Cardiac muscle cell (in vitro differentiated cells and primary cell): ENCODE measurements at regions not wholly inside any gene's neighbourhood (a gene's known extent, or its start where the extent isn't known, plus 50 kb on each side); places are given as distances from the start of the nearest gene placed in this dataset.
A peak's percentile ranks its signal among the peaks of the same experiment; 100 is the strongest.

Source experiments
- DNase-seq, 2 donors: peaks; one replicate each; pipeline versions ENCODE4 v3.0.0 to v3.0.0-alpha.2; 2010 to 2017; ENCODE audit warnings: low read depth in 1 of 2, low spot score in 1 of 2
- H3K27ac ChIP-seq: fragments of 200-600 bp; sonication (generic); 2 replicates; pipeline ENCODE4 v1.5.1; 2016
- H3K27me3 ChIP-seq: fragments of 200-600 bp; sonication (generic); 2 replicates; pipeline ENCODE4 v1.6.0; 2016; ENCODE audit warnings: control low read depth
- H3K36me3 ChIP-seq: fragments of 200-600 bp; sonication (generic); 2 replicates; pipeline ENCODE4 v1.5.1; 2016; ENCODE audit warnings: control low read depth
- H3K4me1 ChIP-seq: fragments of 200-600 bp; sonication (generic); 2 replicates; pipeline ENCODE4 v1.8.1; 2017; ENCODE audit warnings: low read depth, mild to moderate bottlenecking, mixed run types
- H3K4me3 ChIP-seq: fragments of 200-600 bp; sonication (generic); 2 replicates; pipeline ENCODE4 v1.5.1; 2016; ENCODE audit warnings: mild to moderate bottlenecking
- H3K9me3 ChIP-seq: fragments of 200-600 bp; sonication (generic); 2 replicates; pipeline ENCODE4 v1.5.1; 2017; ENCODE audit warnings: low read depth, mild to moderate bottlenecking, control low read depth
- TF ChIP-seq, protein P1 (sequence below): IDR thresholded peaks from 2 replicates; pipeline ENCODE4 v1.5.1; 2012; ENCODE audit warnings: low read depth, mild to moderate bottlenecking, low read length

DNA sequence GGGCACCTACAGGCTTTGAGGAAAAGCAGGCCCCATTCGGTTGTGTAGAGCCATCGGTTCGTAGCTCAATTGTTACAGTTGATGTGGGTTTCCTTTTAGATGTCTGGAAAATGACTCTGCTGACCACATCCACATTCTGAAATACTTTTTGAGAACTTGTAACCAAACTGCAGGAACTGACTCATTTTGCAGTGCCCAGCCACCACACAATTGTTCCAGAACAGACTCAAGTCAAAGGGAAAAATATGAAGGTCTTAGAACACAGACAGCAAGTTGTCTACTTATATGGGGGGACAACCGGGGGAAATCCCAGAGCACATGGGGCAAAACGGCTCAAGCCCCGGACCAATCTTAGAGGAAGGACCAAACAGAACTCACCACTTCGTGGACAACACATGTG, 557.6 kb upstream of the DIPK2B start:
- no peaks in the 10 kb centered on the region for H3K9me3 ChIP-seq
- H3K36me3 ChIP-seq, result no peaks in the 10 kb centered on the region
- no peak overlapping the region for H3K27ac ChIP-seq
- H3K4me1 ChIP-seq, result no peaks in the 10 kb centered on the region
- DNase-seq, result peak in 1 of 2 donors; percentile 86
- no peak overlapping the region for H3K4me3 ChIP-seq
- TF ChIP-seq, protein P1, sequence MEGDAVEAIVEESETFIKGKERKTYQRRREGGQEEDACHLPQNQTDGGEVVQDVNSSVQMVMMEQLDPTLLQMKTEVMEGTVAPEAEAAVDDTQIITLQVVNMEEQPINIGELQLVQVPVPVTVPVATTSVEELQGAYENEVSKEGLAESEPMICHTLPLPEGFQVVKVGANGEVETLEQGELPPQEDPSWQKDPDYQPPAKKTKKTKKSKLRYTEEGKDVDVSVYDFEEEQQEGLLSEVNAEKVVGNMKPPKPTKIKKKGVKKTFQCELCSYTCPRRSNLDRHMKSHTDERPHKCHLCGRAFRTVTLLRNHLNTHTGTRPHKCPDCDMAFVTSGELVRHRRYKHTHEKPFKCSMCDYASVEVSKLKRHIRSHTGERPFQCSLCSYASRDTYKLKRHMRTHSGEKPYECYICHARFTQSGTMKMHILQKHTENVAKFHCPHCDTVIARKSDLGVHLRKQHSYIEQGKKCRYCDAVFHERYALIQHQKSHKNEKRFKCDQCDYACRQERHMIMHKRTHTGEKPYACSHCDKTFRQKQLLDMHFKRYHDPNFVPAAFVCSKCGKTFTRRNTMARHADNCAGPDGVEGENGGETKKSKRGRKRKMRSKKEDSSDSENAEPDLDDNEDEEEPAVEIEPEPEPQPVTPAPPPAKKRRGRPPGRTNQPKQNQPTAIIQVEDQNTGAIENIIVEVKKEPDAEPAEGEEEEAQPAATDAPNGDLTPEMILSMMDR, result no peak
- H3K27me3 ChIP-seq, result no peaks in the 10 kb centered on the region

DNA sequence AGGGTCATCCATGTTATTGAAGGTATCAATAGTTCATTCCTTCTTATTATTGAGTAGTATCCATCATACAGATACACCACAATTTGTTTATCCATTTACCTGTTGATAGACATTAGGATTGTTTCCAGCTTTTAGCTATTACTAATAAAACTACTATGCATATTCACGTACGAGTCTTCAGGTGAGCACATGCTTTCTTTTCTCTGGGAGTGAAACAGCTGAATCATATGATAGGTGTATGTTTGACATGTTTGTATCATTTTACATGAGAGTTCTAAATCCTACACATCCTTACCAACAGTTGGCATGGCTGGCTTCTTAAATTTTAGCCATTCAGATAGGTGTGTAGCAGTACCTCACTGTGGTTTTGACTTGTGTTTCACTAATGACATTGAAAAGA, 556.6 kb upstream of the DIPK2B start:
- no peak for DNase-seq
- Histone ChIP-seq H3K36me3 (no peaks in the 10 kb centered on the region), H3K27ac (no peak overlapping the region), H3K4me1 (no peaks in the 10 kb centered on the region), H3K27me3 (no peaks in the 10 kb centered on the region), H3K4me3 (no peak overlapping the region), H3K9me3 (no peaks in the 10 kb centered on the region)
- TF ChIP-seq, protein P1, result no peak

DNA sequence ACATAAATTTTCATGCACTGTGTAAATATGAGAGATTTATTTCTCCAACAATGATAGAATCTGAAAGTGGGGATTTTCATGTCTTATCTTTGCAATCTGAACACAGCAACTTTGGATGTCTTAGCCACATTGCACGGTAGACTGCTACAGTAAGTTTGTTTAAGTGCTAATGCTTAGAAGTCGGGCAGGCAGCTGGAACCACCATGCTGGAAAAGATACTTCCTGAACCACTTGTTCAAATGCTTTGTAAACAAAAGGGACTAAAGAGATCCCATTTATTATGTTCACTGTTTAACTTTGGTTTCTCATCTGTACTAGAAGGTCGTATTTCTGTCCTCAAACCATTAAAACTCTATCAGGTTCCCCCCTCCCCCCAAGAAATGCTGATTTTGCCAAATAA, 555.9 kb upstream of the DIPK2B start:
- Histone ChIP-seq H3K4me1 (no peaks in the 10 kb centered on the region), H3K4me3 (no peak overlapping the region), H3K36me3 (no peaks in the 10 kb centered on the region), H3K9me3 (no peaks in the 10 kb centered on the region), H3K27ac (no peak overlapping the region), H3K27me3 (no peaks in the 10 kb centered on the region)
- TF ChIP-seq, protein P1, result no peak
- no peak for DNase-seq

- Histone ChIP-seq H3K9me3 (no peaks in the 10 kb centered on the region), H3K27ac (no peak overlapping the region), H3K36me3 (no peaks in the 10 kb centered on the region), H3K27me3 (no peaks in the 10 kb centered on the region), H3K4me1 (no peaks in the 10 kb centered on the region), H3K4me3 (no peak overlapping the region)
- TF ChIP-seq, protein P1, result no peak
- no peak for DNase-seq
Measured at GRCh38 chrX:45755703-45756102, 555.0 kb upstream of the DIPK2B start.

GRCh38 chrX:45751156-45751555, 550.5 kb upstream of the DIPK2B start:
- TF ChIP-seq, protein P1, result no peak
- Histone ChIP-seq H3K27me3 (no peaks in the 10 kb centered on the region), H3K4me1 (no peaks in the 10 kb centered on the region), H3K4me3 (no peak overlapping the region), H3K36me3 (no peaks in the 10 kb centered on the region), H3K9me3 (no peaks in the 10 kb centered on the region), H3K27ac (no peak overlapping the region)
- DNase-seq, result no peak

GRCh38 chrX:45750639-45751038, 550.0 kb upstream of the DIPK2B start:
- no peaks in the 10 kb centered on the region for H3K9me3 ChIP-seq
- TF ChIP-seq, protein P1, result no peak
- no peaks in the 10 kb centered on the region for H3K4me1 ChIP-seq
- H3K36me3 ChIP-seq, result no peaks in the 10 kb centered on the region
- H3K27me3 ChIP-seq, result no peaks in the 10 kb centered on the region
- no peak overlapping the region for H3K4me3 ChIP-seq
- H3K27ac ChIP-seq, result no peak overlapping the region
- DNase-seq, result no peak
